G401 (cell line): ENCODE measurements at regions not wholly inside any gene's neighbourhood (a gene's known extent, or its start where the extent isn't known, plus 50 kb on each side); places are given as distances from the start of the nearest gene placed in this dataset.

ENCODE experiments used
- DNase-seq: peaks from one replicate; pipeline ENCODE4 v3.0.0-alpha.2; 2015; ENCODE audit warnings: low spot score
- in situ Hi-C: cut with HindIII; loops from 2 replicates; pipeline ENCODE4 v1.10.0; 2016; ENCODE audit warnings: low sequenced_read_pairs, mixed read lengths

GRCh38 chr2:120470041-120470965 is 124.4 kb downstream of the INHBB start:
- in situ Hi-C loops = no loop called here
- no peak for DNase-seq

DNA sequence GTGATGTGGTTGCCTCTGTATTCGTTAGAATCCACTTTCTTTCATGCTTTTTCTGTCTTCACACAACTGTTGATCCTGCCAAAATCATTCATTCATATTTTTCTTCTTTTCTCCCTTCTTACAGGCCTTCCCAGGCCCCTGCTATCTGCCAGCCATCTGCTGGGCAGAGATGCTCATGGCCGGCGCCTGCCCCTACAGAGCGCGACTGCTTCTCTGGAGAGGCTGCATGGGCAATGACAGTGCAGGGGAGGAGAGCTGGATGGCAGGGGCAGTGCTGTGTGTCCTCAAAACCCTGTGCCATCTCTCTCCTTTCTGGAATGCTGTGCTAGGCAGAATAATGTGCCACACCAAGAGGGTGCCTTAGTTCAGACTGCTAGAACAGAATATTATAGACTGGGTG is 125.2 kb downstream of the INHBB start:
- no peak for DNase-seq
- in situ Hi-C loops = no loop called here

DNA sequence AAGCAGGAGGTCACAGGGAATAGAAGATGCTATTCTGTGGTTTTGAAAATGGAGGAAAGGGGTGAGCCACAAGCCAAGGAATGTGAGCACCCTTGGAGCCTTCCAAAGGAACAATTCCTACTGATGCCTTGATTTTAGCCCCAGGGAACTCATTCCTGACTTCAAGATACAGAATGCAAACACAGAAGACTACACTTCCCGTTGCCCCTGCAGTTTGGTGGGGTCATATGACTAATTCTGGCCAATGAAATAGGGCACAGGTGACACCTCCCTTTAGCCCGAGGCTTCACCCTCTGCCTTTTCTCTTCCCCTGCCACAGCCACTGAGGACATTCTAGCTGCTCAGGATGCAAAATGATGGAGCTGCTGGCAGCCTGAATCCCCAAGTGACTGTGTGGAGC is 126.1 kb downstream of the INHBB start:
- in situ Hi-C loops = no loop called here
- no peak for DNase-seq

DNA sequence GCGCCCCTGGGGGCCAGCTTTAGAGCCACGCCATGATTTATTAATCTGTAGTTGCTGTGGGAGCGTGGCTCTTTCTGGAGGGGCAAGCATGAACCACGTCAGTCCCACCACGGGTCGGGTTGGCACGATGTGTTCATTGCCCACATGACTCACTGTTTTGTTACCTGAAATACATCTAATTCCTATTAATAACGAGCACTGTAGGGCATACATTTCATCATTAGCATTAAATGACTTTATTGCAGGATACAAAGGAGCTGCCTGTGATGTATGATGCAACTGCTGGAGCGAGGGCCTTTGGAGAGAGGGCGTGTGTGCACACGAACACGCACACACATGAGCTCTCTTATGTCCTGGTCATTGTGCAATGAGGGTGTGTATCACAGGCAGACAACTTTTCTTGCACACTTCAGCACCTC is 127.0 kb downstream of the INHBB start:
- DNase-seq = no peak
- in situ Hi-C loops = no loop called here

- in situ Hi-C loops = no loop called here
- no peak for DNase-seq
These were observed 127.8 kb downstream of the INHBB start for GRCh38 chr2:120473522-120474271.

GRCh38 chr2:120474486-120474885 is 128.6 kb downstream of the INHBB start:
- in situ Hi-C loops = no loop called here
- no peak for DNase-seq

DNA sequence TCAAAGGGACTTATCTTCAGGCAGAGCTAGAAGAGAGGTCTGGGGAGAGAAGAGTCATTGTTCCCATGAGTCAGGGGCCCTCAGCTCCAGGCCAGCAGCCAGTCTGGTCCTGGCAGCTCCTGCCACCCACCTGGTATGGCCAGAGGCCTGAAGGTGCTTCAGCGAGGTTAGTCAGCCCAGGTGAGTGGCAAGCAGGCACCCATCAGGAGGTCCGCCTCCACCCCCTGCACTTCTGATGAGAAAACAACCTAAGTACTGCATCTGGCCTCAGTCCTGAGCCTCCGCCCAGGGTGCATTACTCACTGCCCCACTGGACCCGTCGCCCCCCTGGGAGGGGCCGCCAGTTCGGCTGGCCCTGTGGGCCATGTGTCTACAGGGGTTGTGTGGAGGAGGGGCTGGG is 130.2 kb downstream of the INHBB start:
- in situ Hi-C loops = no loop called here
- no peak for DNase-seq

GRCh38 chr2:120477198-120477597 is 131.3 kb downstream of the INHBB start:
- in situ Hi-C loops = no loop called here
- DNase-seq = no peak

GRCh38 chr2:120477831-120478481 is 132.0 kb downstream of the INHBB start:
- in situ Hi-C loops = no loop called here
- no peak for DNase-seq

DNA sequence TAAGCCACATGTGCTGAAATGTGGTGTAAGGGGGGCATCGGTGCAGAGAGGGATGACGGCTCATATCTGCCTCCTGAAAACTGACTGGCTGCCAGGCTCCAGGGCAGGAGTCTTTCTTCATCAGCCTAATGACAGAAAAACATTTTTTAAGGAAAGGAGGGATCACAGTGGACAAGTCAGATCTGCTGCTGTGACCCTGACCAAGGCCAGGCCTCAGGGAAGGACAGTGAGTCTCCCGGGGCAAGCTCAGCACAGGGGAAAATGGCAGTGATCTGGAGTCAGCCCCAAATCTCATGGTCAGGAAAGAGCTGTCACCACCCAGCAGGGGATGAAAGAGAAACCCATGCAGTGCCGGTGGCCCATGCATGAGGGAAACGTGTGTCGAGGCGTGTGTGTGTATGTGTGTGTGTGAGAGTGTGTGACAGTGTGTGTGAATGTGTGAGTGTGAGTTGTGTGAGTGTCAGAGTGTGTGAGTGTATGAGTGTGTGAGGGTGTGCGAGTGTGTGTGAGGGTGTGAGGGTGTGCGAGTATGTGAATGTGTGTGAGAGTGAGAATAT is 134.5 kb downstream of the INHBB start:
- DNase-seq = no peak
- in situ Hi-C loops = no loop called here

GRCh38 chr2:120480903-120481445 is 135.0 kb downstream of the INHBB start:
- in situ Hi-C loops = no loop called here
- DNase-seq = no peak

DNA sequence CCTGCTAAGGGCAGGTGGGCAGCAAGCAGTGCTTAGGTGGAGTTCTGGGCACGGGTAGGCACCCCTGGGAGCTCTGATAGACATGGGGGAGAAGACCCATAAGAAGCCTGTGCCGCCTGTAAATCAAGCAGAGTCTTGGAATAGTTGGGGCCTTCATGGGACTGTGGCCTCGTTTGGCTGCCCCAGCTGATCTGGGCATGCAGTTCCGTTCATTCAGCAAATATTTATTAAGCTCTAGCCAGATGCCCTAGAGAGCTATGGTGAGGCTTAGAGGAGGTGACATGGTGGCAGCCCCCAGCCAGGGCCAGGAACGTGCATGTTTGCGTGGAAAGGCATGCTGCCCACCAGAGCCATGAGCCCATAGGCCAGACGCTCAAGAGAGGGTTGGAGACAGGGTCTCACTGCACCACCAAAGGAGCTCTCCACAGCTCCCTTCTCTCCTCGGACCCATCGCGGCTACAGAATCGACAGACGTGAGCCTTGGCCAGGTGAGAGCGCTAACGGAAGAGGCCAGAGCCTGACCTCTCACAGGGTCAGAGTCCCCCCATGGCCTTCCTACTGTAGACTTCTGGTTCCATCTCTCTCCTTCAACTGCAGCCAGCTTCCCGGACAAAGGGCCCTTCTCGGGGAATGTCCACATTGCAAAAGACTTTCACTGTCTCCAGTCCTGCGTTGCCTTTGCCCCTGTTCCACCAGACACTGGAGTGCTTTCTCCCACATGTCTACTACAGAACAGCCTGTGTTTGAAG is 135.7 kb downstream of the INHBB start:
- no peak for DNase-seq
- in situ Hi-C loops = no loop called here

DNA sequence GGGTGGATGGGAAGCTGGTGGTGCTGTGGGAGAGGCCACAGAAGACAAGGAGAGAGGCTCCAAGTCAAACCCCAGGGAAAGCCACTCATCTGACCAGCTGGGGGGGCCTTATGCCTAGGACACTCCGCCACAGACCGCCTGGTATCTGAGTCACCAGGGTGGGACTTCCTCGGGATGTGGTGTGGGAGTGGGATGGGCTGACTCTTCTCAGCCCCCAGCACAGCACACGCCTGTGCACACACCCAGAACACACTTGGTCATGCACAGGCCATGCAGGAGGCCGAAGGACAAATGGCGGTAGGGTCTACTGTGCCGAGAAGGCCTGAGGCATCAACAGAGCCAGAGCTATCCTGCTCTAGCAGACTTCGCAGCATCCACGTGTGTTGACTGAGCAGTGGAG is 136.4 kb downstream of the INHBB start:
- no peak for DNase-seq
- in situ Hi-C loops = no loop called here

GRCh38 chr2:120483355-120483754 is 137.4 kb downstream of the INHBB start:
- in situ Hi-C loops = no loop called here

GRCh38 chr2:120485096-120485495 is 139.2 kb downstream of the INHBB start:
- in situ Hi-C loops = no loop called here
- no peak for DNase-seq

More at GRCh38 chr2:120483355-120483754, 137.4 kb downstream of the INHBB start:
- DNase-seq = no peak

DNA sequence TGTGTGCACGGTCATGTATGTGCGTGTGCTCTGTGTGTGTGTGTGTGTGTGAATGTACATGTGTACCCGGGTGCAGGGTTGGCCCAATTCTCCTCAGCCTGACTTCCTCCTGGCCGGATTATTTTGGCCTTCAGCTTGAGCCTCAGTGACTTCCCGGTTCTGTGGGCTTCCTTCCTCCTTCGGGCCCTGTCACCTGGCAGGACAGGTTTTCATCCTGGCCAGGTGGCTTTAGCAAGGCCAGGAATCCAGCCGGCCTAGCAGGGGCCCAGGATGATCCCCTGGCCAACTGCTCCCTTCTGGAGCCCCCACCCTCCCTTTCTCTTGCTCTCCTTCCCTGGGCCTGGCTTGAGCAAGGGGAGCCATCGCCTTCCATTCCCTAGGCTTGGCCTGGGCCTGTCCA is 140.5 kb downstream of the INHBB start:
- peak; percentile 17 for DNase-seq
- in situ Hi-C loops = no loop called here

DNA sequence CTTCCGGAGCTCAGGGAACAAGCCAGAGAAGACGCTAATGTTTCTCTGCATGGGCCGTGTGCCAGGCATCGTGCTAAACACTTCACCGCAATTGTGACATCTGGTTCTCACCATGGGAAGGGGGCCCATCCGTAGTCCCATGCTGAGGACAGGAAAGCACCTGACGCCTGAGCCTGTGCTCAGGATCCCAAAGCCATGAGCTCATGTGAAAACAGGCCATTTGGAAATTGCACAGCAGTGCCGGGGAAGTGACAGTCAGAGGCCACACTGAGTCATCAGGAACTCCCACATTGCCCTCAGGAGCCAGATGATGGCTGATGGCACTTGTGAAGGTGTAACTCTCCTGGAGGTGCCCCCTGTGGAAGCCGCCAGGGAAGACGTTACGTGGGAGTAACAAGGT is 141.0 kb downstream of the INHBB start:
- in situ Hi-C loops = no loop called here
- DNase-seq = no peak

DNA sequence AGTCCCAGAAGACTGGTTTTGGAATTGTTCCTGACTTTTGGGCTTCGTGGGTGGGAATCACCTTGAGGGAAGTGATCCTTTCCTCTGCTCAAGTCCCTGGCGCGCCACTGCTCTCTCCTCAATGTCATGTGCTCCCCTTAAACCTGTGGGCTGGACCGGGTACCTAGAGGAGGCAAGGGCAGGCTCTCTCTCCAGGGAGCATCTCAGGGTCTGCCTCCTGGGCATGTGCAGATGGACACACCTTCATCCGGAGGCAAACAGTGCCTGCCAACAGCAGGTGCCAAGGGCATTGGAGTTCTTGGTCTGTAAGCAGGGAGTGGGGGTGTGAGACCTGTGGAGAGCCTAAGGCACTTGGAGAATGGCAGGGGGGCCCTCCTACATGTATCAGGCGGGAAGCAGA is 142.6 kb downstream of the INHBB start:
- DNase-seq = no peak
- in situ Hi-C loops = no loop called here

GRCh38 chr2:120489023-120489422 is 143.1 kb downstream of the INHBB start:
- DNase-seq = no peak
- in situ Hi-C loops = no loop called here
